Hepatocyte (in vitro differentiated cells): ENCODE measurements at regions not wholly inside any gene's neighbourhood (a gene's known extent, or its start where the extent isn't known, plus 50 kb on each side); places are given as distances from the start of the nearest gene placed in this dataset.

Experiments used
- DNase-seq: peaks from one replicate; pipeline ENCODE4 v3.0.0-alpha.2; 2016; ENCODE audit warnings: low spot score
- H2AFZ ChIP-seq: fragments of 200-600 bp; sonication (generic); 2 replicates; pipeline ENCODE4 v1.6.0; 2016; ENCODE audit warnings: antibody characterized with exemption, mild to moderate bottlenecking
- H3K27ac ChIP-seq: fragments of 200-600 bp; sonication (generic); 2 replicates; pipeline ENCODE4 v1.5.1; 2016; ENCODE audit warnings: mild to moderate bottlenecking
- H3K27me3 ChIP-seq: fragments of 200-600 bp; sonication (generic); 2 replicates; pipeline ENCODE4 v1.6.1; 2016
- H3K36me3 ChIP-seq: fragments of 200-600 bp; sonication (generic); replicated peaks from 2 replicates; pipeline ENCODE4 v1.5.1; 2016; ENCODE audit warnings: low read depth; ENCODE audit not compliant: insufficient read depth
- H3K4me1 ChIP-seq: fragments of 200-600 bp; sonication (generic); 2 replicates; pipeline ENCODE4 v1.5.1; 2016; ENCODE audit warnings: mild to moderate bottlenecking, moderate library complexity; ENCODE audit not compliant: insufficient read depth
- H3K4me2 ChIP-seq: fragments of 200-600 bp; sonication (generic); 2 replicates; pipeline ENCODE4 v1.6.0; 2016
- H3K4me3 ChIP-seq: fragments of 200-600 bp; sonication (generic); 2 replicates; pipeline ENCODE4 v1.5.1; 2016; ENCODE audit warnings: mild to moderate bottlenecking
- H3K79me2 ChIP-seq: fragments of 200-600 bp; sonication (generic); 2 replicates; pipeline ENCODE4 v1.6.0; 2017; ENCODE audit warnings: mild to moderate bottlenecking
- H3K9me2 ChIP-seq: fragments of 200-600 bp; sonication (generic); replicated peaks from 2 replicates; pipeline ENCODE4 v1.6.0; 2017; ENCODE audit warnings: mild to moderate bottlenecking; ENCODE audit not compliant: insufficient read depth
- H3K9me3 ChIP-seq: fragments of 200-600 bp; sonication (generic); 2 replicates; pipeline ENCODE4 v1.5.1; 2016; ENCODE audit warnings: low read depth, mild to moderate bottlenecking
- H4K20me1 ChIP-seq: fragments of 200-600 bp; sonication (generic); 2 replicates; pipeline ENCODE4 v1.6.0; 2016; ENCODE audit warnings: mild to moderate bottlenecking; ENCODE audit not compliant: insufficient read depth, poor library complexity, severe bottlenecking
- CTCF ChIP-seq: fragments of 200-600 bp; sonication (generic); IDR thresholded peaks from 2 replicates; pipeline ENCODE4 v1.5.1; 2016; ENCODE audit warnings: antibody characterized with exemption, mild to moderate bottlenecking; ENCODE audit not compliant: poor library complexity
- EZH2 ChIP-seq: fragments of 200-600 bp; sonication (generic); IDR thresholded peaks from 2 replicates; pipeline ENCODE4 v1.6.1; 2016; ENCODE audit warnings: antibody characterized with exemption, mild to moderate bottlenecking, borderline replicate concordance
- EZH2phosphoT487 ChIP-seq: fragments of 200-600 bp; sonication (generic); IDR thresholded peaks from one replicate; pipeline ENCODE4 v1.6.1; 2018; ENCODE audit warnings: antibody characterized with exemption, mild to moderate bottlenecking, low read depth, moderate library complexity; ENCODE audit not compliant: unreplicated experiment, severe bottlenecking
- WGBS: methylation state at CpG from one replicate; pipeline ENCODE4 v1.1.6; 2016; ENCODE audit warnings: low lambda C conversion rate; ENCODE audit errors: missing lambda C conversion rate; 5-methylcytosine and 5-hydroxymethylcytosine counted together

- WGBS = 87% methylated on average over 4 of the region's 4 CpGs
- Histone ChIP-seq H4K20me1 (no peaks in the 10 kb centered on the region), H3K4me3 (no peak overlapping the region), H3K9me2 (no peaks in the 10 kb centered on the region), H2AFZ (no peak overlapping the region), H3K4me2 (no peak overlapping the region), H3K79me2 (no peaks in the 10 kb centered on the region), H3K9me3 (no peaks in the 10 kb centered on the region), H3K27me3 (no peaks in the 10 kb centered on the region), H3K36me3 (no peaks in the 10 kb centered on the region), H3K4me1 (peaks cover 5% of the 10 kb centered on the region), H3K27ac (no peak overlapping the region)
- no peak for DNase-seq
- TF ChIP-seq CTCF (no peak), EZH2 (no peak), EZH2phosphoT487 (no peak)
Observed at GRCh38 chr2:12448846-12449505, 267.8 kb upstream of the TRIB2 start.

GRCh38 chr2:12451726-12452125 is 265.0 kb upstream of the TRIB2 start:
- Histone ChIP-seq H2AFZ (peak overlapping the region; percentile 19), H3K27me3 (no peaks in the 10 kb centered on the region), H3K4me1 (peaks cover 5% of the 10 kb centered on the region), H3K4me3 (no peak overlapping the region), H3K9me2 (no peaks in the 10 kb centered on the region), H4K20me1 (no peaks in the 10 kb centered on the region), H3K9me3 (no peaks in the 10 kb centered on the region), H3K79me2 (no peaks in the 10 kb centered on the region), H3K4me2 (peak overlapping the region; percentile 35), H3K36me3 (no peaks in the 10 kb centered on the region), H3K27ac (peak overlapping the region; percentile 33)
- TF ChIP-seq EZH2 = no peak
- no peak for TF ChIP-seq EZH2phosphoT487
- no peak for TF ChIP-seq CTCF
- DNase-seq = no peak
- WGBS = 31% methylated on average over 5 of the region's 5 CpGs

- Histone ChIP-seq H3K27me3 (no peaks in the 10 kb centered on the region), H3K4me1 (peaks cover 5% of the 10 kb centered on the region), H3K4me3 (no peak overlapping the region), H4K20me1 (no peaks in the 10 kb centered on the region), H3K9me2 (no peaks in the 10 kb centered on the region), H3K79me2 (no peaks in the 10 kb centered on the region), H3K27ac (peak overlapping the region; percentile 33), H3K4me2 (peak overlapping the region; percentile 35), H2AFZ (peak overlapping the region; percentile 19), H3K36me3 (no peaks in the 10 kb centered on the region), H3K9me3 (no peaks in the 10 kb centered on the region)
- no peak for TF ChIP-seq EZH2
- no peak for TF ChIP-seq CTCF
- no peak for TF ChIP-seq EZH2phosphoT487
- WGBS = 62% methylated on average over 2 of the region's 2 CpGs
- no peak for DNase-seq
Observed at GRCh38 chr2:12452185-12452584, 264.6 kb upstream of the TRIB2 start.
